ENCODE measurements at regions not wholly inside any gene's neighbourhood (a gene's known extent, or its start where the extent isn't known, plus 50 kb on each side); places are given as distances from the start of the nearest gene placed in this dataset.

DNA sequence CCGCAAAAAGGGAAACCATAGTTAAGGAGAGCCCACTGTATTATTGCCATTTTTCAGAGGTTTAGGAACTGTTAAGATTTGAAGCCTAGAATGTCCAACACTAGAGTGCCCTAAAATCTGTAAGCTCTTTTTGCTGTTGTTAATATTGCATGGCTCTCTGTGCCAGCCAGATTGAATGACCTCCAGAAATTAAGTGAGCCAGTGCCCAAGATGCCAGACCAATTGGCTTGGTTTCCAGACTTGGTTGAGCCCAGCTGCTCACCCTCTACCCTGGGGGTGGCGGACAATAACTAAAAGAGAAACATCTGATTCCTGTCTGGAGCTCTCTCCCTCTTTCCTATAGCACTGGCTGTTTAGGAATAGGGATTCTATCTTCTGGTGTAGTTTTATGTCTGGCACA lies 340.1 kb downstream of the PHF14 start:
- no peaks in the 10 kb centered on the region for H3K79me1 ChIP-seq (ENCODE audit: low read depth in 1 of 2, low read length in 2 of 2)
- dilution Hi-C loops (cut with HindIII; ENCODE audit: low sequenced_read_pairs, unreplicated experiment): no loop called here
- no peak for DNase-seq

More for the DNA sequence above, 340.1 kb downstream of the PHF14 start:
- ChIA-PET CTCF (no interaction called here), POLR2A (ENCODE audit: unreplicated experiment) (no interaction called here)
- Histone ChIP-seq H3K27ac (ENCODE audit: insufficient read depth, low read length) (no peak overlapping the region), H3K23ac (ENCODE audit: low read depth, low read length) (no peak overlapping the region), H2BK20ac (ENCODE audit: low read depth, low read length) (no peak overlapping the region), H3K27me3 (ENCODE audit: control insufficient read depth, insufficient read depth, low read length) (no peaks in the 10 kb centered on the region), H3K36me3 (ENCODE audit: control insufficient read depth, insufficient read depth, low read length) (no peaks in the 10 kb centered on the region), H3K9me3 (ENCODE audit: control insufficient read depth, insufficient read depth, low read length) (no peaks in the 10 kb centered on the region), H3K18ac (ENCODE audit: low read depth, low read length) (no peak overlapping the region), H2BK5ac (ENCODE audit: low read depth, low read length, poor library complexity, severe bottlenecking) (no peak overlapping the region), H2AFZ (replicated peaks; ENCODE audit: low read length, poor library complexity) (no peak overlapping the region), H3K14ac (replicated peaks; ENCODE audit: low read depth, low read length) (no peak overlapping the region), H3K4ac (ENCODE audit: low read depth, low read length) (no peak overlapping the region), H3K4me3 (ENCODE audit: insufficient read depth, low read depth, low read length) (no peak overlapping the region), H2AK5ac (ENCODE audit: low read depth, low read length) (no peak overlapping the region), H3K9ac (ENCODE audit: low read depth, low read length) (no peak overlapping the region), H3K56ac (ENCODE audit: extremely low read depth, insufficient read depth, low read length) (no peak overlapping the region), H4K8ac (ENCODE audit: low read depth in 2 of 2, low read length in 2 of 2) (no peak overlapping the region), H4K91ac (ENCODE audit: insufficient read depth, low read depth, low read length) (no peak overlapping the region), H3K9me1 (ENCODE audit: insufficient read depth, low read length) (no peaks in the 10 kb centered on the region), H2BK120ac (ENCODE audit: low read depth, low read length) (no peak overlapping the region), H4K20me1 (ENCODE audit: insufficient read depth, low read length) (no peaks in the 10 kb centered on the region), H4K5ac (ENCODE audit: low read depth, low read length) (no peak overlapping the region), H3K4me2 (ENCODE audit: low read depth, low read length) (no peak overlapping the region), H2BK15ac (ENCODE audit: low read depth, low read length) (no peak overlapping the region), H3K4me1 (ENCODE audit: control insufficient read depth, insufficient read depth, low read length) (no peaks in the 10 kb centered on the region), H2AK9ac (replicated peaks; ENCODE audit: low read depth, low read length, poor library complexity) (no peak overlapping the region)
- BruUV-seq (replicated peaks): no TSS peak
- 80% methylated on average over 1 of the region's 2 CpGs; no CpG with 5 or more reads in 1 of the 2 experiments for WGBS, 2 experiments (ENCODE audit: extremely low coverage in 2 of 2, insufficient read length in 1 of 2)
- TF ChIP-seq MXI1 (IDR thresholded peaks at IDR 0.05; ENCODE audit: borderline replicate concordance, low read depth, low read length): no peak
- no peak for TF ChIP-seq SMC3 (IDR thresholded peaks at IDR 0.05; ENCODE audit: low read depth, low read length)
- TF ChIP-seq POLR2A (IDR thresholded peaks at IDR 0.05; ENCODE audit: low read depth, low read length): no peak
- TF ChIP-seq, protein P1, sequence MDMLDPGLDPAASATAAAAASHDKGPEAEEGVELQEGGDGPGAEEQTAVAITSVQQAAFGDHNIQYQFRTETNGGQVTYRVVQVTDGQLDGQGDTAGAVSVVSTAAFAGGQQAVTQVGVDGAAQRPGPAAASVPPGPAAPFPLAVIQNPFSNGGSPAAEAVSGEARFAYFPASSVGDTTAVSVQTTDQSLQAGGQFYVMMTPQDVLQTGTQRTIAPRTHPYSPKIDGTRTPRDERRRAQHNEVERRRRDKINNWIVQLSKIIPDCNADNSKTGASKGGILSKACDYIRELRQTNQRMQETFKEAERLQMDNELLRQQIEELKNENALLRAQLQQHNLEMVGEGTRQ (IDR thresholded peaks at IDR 0.05; ENCODE audit: low read depth, low read length): no peak
- TF ChIP-seq, protein P2, sequence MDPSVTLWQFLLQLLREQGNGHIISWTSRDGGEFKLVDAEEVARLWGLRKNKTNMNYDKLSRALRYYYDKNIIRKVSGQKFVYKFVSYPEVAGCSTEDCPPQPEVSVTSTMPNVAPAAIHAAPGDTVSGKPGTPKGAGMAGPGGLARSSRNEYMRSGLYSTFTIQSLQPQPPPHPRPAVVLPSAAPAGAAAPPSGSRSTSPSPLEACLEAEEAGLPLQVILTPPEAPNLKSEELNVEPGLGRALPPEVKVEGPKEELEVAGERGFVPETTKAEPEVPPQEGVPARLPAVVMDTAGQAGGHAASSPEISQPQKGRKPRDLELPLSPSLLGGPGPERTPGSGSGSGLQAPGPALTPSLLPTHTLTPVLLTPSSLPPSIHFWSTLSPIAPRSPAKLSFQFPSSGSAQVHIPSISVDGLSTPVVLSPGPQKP (IDR thresholded peaks at IDR 0.05; ENCODE audit: borderline replicate concordance, low read depth, low read length): no peak
- no peak for TF ChIP-seq BHLHE40 (IDR thresholded peaks at IDR 0.05; ENCODE audit: low read depth, low read length)
- no peak for TF ChIP-seq RAD21 (IDR thresholded peaks at IDR 0.05; ENCODE audit: low read length)
- TF ChIP-seq RFX5 (IDR thresholded peaks at IDR 0.05; ENCODE audit: low read depth, low read length): no peak
- TF ChIP-seq MAZ (IDR thresholded peaks at IDR 0.05; ENCODE audit: borderline replicate concordance, low read depth, low read length): no peak
- no peak for ATAC-seq (ENCODE audit: low read depth)
- in situ Hi-C loops (cut with MboI; ENCODE audit: low sequenced_read_pairs) (no loop called here), intact Hi-C loops (cut with micrococcal nuclease) (no loop called here)
